Left ventricle myocardium superior (tissue), 1 donor: ENCODE measurements at regions not wholly inside any gene's neighbourhood (a gene's known extent, or its start where the extent isn't known, plus 50 kb on each side); places are given as distances from the start of the nearest gene placed in this dataset.

ENCODE experiments used
- ATAC-seq: fragments of 200-7000 bp; cut with Tn5 transposase; one replicate; pipeline ENCODE4 v1.9.1; 2020; ENCODE audit warnings: mild to moderate bottlenecking, moderate library complexity
- DNase-seq: peaks from one replicate; pipeline ENCODE4 v3.0.0-alpha.2; 2020
- intact Hi-C: fragments of 100-400 bp; cut with micrococcal nuclease; formaldehyde crosslinking; loops from one replicate; pipeline ENCODE4 v1.11.0; 2022
- donor health status: DM: no; HTN: yes; CAD: no; lungs with severe emphysema.

DNA sequence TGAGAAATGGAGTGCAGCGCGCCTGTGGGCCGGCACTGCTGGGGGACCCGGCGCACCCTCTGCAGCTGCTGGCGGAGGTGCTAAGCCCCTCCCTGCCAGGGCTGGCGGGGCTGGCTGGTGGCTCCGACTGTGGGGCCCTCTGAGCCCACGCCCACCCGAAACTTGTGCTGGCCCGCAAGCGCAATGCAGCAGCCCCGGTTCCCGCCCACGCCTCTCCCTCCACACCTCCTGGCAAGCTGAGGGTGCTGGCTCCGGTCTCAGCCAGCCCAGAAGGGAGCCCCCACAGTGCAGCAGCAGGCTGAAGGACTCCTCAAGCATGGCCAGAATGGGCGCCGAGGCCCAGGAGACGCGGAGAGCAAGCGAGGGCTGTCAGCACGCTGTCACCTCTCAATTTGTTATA, 1063.0 kb upstream of the AUTS2 start:
- no peak for DNase-seq
- intact Hi-C loops = no loop called here

DNA sequence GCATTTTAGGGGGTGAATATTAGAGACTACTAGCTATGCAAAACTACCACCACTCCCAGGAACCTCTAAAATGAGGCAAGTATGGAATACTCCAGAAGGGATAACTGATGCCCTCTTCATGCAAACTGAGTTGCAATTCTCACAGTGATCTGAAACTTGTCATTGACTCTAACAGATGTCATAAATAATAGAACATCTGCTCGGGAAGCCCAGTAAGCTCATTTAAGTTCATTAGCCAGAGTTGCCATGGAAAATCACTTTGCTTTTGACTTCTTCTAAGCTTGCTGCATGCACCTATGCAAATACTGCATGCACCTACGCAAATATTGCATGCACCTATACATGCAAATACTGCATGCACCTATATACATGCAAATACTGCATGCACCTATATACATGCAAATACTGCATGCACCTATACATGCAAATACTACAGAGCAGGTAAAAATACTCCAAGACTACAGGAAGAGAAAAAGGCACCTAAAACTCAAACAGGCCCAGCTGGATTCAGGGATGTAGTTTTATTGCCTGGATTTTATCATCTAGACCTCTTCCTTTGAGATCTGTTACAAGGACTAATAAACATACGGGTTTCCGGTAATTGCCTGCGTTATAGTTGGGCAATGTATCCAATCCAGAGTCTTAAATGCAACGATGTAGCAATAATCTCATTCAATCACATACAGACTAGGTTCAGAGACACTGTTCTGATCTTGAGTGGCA, 1061.1 kb upstream of the AUTS2 start:
- no peak for ATAC-seq
- DNase-seq = no peak
- intact Hi-C loops = no loop called here

More for the DNA sequence above, 1063.0 kb upstream of the AUTS2 start:
- ATAC-seq = no peak

DNA sequence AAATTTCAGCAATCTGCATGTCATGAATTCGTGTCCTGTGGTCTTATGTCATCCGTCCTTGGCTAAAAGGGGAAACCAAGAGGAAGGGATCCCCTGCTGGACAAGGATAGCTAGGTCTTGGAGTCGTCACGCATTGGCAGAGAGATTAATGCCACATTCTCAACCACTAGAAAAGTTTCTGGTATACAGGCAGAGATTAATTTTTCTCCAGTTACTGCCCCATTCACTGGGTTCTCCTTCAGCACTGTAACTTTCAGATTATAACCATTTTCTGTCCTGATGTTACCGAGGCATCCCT, 1060.6 kb upstream of the AUTS2 start:
- no peak for DNase-seq
- no peak for ATAC-seq
- intact Hi-C loops = no loop called here

DNA sequence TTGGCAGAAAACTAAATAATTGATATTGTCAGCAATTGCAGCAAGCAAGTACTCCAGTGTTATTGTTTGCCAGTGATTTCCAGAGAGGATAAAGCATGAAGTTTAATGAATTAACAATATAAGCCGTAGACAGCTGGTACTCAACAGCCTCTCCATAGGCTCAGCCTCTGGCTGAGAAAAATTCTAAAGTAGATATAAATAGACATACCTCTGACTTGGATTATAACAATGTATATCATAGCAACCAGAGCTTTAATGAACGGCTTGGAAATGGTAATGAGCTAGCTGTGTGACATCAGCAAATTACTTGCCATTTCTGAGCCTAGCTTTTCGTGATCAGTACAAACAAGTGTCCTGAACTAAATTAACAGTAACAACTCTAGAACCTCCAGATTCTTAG, 1055.4 kb upstream of the AUTS2 start:
- ATAC-seq (no peak), DNase-seq (no peak)
- intact Hi-C loops = no loop called here

DNA sequence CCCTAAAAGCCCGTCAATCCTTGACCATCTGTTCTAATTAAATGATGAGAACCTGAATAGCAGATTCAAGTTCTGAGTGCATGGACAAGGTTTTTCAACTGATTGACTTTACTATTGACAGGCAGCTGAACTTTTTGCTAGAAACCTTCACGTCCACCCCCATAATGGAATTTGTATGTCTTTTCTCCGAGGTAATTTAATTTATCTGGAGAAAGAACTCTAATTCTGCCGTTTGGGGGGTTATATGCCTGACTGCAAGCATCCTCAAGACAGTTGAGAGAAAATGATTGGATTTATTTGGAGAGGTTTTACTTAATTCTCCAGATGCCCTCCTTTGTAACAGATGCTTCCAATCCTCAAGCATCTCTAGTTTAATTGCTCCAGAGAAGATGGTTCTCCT, 1053.4 kb upstream of the AUTS2 start:
- ATAC-seq = no peak
- intact Hi-C loops = no loop called here
- no peak for DNase-seq

DNA sequence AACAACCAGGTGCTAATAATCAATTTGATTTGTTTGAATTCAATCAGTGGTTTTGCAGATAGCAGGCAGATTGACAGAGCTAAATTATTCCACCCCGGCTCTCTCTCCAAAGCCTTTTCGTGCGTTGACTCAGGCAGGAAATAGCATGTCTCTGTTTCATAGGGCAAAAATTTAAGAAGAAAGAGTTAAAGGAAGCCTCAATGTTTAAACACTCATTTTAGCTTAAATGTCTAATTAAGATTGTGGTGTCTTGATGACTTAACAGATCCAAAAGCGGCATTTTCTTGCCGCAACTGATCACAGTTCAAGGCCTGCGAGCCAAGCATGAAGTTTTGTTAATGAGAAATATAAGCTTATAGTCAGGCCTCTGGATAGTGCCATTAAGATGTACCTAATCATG, 1051.1 kb upstream of the AUTS2 start:
- DNase-seq = no peak
- no peak for ATAC-seq
- intact Hi-C loops = no loop called here

DNA sequence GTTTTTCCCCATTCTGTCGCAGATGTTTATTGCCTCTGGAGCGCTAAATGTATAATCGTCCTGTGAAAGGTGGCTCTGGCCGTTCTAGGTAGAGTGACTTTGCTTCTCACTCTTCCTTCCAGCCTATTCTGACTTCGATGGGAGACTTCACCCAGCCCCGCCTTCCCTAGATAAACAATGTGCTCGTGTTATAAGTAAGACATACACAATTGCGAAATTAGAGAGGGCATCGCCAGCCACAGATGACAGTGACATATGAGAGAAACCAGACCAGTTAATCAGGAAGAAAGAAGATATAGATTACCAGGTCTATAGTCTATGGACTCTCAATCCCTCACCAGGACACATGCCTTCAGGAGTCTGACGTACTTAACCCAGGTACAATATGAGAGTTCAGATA, 1050.5 kb upstream of the AUTS2 start:
- no peak for DNase-seq
- ATAC-seq = no peak
- intact Hi-C loops = no loop called here

DNA sequence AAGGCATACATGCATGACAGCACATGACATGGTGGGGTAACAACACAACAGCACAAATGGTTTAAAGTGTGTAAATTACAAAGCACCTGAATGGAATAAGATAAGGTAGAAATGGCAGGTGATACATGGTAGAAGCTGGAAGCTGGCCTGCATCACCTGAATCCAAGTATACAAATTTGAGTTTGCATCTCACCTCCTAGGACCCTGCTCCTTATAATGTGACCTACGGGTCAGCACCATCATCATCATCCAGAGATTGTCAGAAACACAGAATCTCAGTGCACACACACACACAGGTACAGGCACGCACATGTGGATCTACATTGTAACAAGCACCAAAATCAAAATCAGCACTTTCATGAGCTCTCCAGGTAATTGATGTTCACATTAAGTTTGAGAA, 1048.2 kb upstream of the AUTS2 start:
- no peak for ATAC-seq
- intact Hi-C loops = no loop called here

DNA sequence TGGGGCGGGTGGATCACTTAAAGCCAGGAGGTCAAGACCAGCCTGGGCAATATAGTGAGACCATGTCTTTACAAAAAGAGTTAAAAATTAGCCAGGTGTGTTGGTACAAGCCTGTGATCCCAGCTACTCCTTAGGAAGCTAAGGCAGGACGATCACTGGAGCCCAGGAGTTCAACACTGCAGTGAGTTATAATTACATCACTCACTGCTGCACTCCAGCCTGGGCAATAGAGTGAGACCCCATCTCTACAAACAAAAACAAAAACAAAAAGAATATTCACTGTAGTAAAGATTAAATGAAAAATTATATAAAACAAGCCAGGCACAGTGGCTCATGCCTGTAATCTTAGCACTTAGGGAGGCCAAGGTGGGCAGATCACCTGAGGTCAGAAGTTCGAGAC, 1047.6 kb upstream of the AUTS2 start:
- intact Hi-C loops = no loop called here
- ATAC-seq (no peak), DNase-seq (no peak)

More for the DNA sequence above, 1048.2 kb upstream of the AUTS2 start:
- DNase-seq = no peak

DNA sequence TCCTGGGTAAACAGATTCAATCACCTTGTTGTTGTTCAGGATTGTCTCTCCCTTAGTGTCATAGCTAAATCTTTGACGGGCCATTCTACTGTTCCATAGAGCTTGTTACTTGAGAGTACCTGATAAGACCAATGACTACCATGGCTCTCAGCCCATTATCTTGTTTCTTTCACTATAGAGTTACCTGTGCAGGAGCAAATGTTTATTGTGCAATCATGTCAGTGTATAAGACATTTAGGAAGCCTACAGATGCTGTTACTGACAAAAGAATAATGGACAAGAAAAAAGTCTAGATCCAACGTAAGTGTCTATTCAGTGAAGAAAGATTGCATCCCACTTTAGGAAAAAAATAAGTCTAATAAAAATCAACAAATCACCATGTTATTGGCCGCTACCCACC, 1041.7 kb upstream of the AUTS2 start:
- DNase-seq (no peak), ATAC-seq (no peak)
- intact Hi-C loops = no loop called here

DNA sequence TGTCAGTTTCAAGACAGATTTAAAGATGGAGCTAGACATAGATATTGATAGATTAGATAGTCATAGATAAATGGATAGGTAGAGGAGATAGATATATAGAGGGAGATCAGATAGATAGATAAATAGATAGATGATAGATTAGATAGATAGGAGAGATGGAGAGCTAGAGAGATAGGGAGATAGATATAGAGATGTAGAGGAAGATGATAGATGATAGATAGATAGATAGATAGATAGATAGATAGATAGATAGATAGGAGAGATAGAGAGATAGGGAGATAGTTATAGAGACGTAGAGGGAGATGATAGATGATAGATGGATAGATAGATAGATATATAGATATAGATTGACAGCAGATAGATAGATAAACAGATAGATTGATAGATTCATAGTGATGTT, 1038.8 kb upstream of the AUTS2 start:
- ATAC-seq = no peak
- DNase-seq = no peak

DNA sequence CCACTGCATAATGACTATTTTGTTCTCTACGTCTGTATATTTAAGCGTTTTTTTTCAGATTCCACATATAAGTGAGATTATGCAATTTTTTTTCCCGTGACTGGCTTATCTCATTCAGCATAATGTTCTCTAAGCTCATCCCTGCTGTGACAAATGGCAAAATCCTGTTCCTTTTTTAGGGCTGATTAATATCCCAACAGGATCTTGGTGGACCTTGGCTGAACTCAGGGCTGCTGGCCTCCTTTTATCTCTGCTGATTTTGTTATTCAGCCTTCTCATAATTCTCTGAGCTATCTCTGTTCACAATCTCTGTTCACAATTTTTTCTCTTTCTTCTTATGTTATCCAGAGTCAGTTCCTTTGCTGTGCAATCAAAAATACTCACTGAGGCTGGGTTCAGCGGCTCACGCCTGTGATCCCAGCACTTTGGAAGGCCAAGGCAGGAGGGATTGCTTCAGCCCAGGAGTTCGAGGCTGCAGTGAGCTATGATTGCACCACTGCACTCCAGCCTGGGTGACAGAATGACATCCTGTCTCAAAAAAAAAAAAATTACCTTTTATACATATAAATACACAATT, 1035.9 kb upstream of the AUTS2 start:
- DNase-seq (no peak), ATAC-seq (no peak)
- intact Hi-C loops = no loop called here

More for the DNA sequence above, 1038.8 kb upstream of the AUTS2 start:
- intact Hi-C loops = no loop called here

DNA sequence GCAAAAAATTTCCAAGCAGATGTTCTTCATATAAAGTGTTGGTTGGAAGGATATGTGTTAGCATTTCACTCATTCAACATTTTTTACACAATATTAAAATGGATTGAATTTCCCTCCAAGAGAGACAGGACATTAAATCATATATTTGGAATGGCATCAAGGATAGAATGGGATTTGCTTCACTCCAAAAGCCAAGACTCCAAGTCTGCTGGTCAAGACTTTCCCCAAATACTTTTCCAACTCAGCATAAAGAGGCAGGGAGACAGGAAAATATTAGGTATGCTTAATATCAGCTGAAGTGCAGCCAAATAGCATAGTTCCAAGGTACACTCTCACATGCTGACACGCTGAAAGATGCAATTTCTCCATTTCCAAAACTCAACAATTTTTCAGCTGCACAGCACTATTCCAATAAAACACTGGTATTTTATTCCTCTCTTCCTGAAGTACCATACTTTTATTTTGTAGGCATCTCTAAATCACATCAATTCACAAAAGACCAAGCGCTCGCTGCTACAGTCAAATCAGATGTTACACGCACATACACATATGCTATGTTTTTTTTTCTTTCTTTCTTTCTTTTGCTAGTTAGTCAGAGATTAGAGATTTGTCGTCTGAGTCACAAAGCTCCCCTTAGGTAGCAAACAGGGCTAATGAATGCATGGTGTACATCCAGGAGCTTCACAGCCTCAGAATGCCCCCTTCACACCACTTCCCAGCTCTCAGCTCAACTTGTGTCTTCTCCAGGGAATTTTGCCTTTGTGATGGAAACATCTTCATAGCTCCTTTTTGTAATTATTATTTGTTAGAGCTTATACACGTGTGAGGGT, 1033.8 kb upstream of the AUTS2 start:
- intact Hi-C loops = no loop called here
- ATAC-seq (no peak), DNase-seq (no peak)

DNA sequence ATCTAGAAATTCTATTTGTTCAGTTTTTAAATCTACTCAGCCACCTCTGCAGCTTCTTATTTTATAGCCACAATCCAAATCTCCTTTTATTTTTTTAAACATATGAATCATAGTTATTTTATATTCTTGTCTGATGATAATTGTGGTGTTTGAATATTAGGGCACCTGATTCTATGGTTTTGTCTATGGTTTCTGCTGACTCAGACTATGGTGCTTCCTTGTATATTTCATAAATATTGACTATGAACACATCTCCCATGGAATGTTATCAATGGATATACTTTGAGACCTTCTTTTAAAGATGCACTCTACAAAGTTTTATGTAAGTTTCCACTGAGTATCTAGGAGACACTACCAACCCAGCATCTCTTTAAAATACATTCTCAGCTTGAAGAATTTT, 1027.0 kb upstream of the AUTS2 start:
- intact Hi-C loops = no loop called here
- DNase-seq (no peak), ATAC-seq (no peak)

DNA sequence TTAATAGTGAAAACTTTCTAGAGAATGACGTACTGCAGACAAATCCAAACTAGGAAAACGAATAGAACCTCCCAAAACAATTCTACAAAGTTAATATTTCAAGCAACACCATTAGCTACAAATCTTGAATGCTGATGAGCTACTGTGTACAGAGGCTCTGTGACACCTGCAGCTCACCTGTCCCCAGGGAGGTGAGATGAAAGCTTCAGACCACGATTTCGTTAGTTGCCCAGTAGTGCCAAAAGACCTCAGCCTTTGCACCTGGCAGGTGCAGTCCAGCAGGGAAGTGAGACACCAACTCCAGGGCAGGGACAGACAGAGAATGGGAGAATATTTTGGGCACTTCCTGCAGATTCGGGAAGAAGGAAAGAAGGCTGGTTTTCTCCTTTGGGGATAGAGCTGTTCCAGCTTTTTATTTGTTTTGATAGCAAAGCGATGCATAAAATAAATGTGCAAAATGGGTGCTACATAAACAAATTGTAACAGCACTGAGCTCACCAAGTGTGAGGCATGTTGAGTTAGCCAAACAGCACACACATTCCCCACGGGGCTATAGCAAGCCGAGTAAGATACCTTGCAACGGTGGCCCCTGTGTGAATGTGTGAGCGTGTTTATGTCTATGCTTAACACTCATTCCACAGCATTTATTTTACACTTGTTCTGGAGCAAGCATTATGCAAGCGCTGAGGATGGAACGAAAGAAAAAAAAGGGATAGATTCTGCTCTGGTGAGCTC, 1024.8 kb upstream of the AUTS2 start:
- DNase-seq (no peak), ATAC-seq (no peak)
- intact Hi-C loops = no loop called here

DNA sequence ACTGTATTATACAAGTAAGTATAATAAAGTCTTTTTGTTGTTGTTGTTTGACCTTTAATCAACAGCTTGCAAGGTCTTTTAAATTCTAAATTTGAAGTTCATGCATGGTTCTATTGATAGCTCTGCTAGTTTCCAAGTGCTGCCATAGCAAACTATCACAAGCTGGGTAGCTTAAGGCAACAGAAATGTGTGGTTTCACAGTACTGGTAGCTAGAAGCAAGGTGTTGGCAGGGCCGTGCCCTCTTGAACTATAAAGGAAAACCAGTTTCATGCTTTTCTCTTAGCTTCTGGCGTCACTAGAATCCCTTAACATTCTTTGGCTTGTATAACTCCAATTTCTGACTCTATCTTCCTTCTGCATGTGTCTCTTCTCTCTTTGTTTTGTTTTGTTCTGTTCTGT, 1021.9 kb upstream of the AUTS2 start:
- DNase-seq (no peak), ATAC-seq (no peak)
- intact Hi-C loops = no loop called here

DNA sequence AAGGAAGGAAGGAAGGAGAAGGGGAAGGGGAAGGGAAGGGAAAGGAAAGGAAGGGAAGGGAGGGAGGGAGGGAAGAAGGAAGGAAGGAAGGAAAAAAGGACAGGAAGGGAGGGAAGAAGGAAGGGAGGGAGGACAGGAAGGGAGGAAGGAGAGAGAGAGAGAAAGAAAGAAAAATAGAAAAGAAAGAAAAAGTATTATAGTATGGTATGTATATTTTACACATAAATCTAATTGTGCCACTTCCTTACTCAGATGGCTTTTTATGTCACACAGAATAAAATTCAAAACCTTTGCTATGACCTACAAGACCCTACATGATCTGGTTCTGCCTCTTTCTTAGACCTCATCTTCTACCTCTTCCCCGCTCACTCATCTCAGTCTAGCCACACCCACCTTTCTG, 1016.9 kb upstream of the AUTS2 start:
- intact Hi-C loops = no loop called here
- no peak for ATAC-seq
- no peak for DNase-seq

DNA sequence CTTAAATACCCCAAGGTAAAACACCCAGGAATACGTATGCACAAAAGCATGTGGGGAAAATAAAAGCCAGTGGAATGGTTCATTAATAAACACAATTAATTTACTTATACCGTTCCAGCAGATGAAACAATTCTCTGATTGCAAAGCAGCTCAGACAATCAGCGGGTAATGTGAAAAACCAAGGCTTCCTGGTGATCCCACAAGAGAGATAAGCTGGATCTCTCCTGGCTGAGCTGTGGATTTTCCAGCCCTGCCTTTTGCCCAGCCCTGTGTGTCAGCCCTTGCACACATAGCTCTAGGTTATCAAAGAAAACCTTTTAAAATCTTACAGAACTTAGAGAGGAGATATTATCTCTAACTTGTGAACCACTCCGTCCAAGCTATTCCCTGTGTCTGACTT, 1010.7 kb upstream of the AUTS2 start:
- ATAC-seq = no peak
- no peak for DNase-seq
- intact Hi-C loops = no loop called here

DNA sequence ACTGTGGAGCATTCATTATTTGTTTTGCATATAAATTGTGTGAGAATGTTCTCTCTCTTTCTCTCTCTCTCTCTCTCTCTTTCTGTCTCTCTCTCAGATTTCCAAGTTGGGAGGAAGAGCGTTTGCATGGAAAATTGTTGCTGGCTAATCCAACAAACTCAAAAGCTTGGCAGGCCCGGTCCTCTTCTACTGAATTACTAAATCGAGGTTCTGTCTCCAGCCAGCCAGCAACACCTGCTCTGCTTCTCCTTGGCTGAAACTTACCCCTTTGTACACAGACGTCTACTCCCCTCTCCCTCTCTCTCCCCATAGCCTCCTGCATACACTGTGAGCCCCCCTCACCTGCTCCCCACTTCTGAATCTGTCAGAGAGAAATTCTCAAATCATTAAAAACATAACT, 996.4 kb upstream of the AUTS2 start:
- ATAC-seq = peak; percentile 23
- intact Hi-C loops = no loop called here
- no peak for DNase-seq

DNA sequence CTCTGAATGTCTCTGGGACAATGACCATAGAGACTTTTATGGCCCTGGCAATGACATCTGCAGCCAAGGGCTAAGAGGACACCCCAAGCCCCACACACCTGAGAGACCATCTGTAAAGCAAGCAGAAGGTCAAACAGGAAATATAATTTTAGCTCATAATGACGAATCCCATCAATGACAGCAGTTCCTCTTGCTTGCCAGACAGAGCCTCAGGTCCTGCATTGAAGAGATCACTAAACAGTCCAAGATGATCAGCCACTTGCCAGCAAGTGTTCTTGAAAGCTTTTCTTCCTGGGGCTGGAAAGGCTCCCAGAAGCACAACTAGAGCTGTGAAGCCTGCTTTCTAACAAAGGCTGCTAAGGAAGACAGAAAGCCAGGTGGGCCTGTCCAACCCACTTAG, 993.7 kb upstream of the AUTS2 start:
- DNase-seq (no peak), ATAC-seq (no peak)
- intact Hi-C loops = no loop called here
